ENCODE measurements at regions not wholly inside any gene's neighbourhood (a gene's known extent, or its start where the extent isn't known, plus 50 kb on each side); places are given as distances from the start of the nearest gene placed in this dataset.

DNA sequence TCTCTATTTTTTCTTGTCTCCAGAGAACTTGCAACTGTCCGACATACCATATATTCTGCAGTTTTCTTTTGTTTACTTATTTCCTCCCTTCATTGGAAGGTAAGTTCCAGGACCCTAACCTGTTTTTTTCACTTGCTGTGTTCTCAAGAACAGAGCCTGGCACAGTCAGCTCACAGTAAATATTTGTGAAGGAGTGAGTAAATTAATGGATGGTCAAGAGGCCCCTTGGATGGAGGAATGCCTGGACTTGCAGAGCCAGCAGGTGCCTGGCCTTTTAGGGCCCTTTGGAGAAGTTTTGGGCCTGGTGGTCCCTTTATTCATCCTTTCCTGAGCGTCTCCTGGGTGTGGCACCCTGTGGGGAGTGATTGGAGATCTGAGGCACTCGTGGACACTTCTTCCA is 182.1 kb upstream of the POU3F1 start:
- H3F3A ChIP-seq (ENCODE audit: insufficient read depth), result no peaks in the 10 kb centered on the region
- no peaks in the 10 kb centered on the region for H3K27me3 ChIP-seq (ENCODE audit: low read length)
- no peak overlapping the region for H3K4me2 ChIP-seq (ENCODE audit: low read depth, low read length, poor library complexity, severe bottlenecking)
- H3K9me2 ChIP-seq (replicated peaks; ENCODE audit: insufficient read depth, low read length), result no peaks in the 10 kb centered on the region
- no peaks in the 10 kb centered on the region for H3K9me3 ChIP-seq (ENCODE audit: insufficient read depth, low read length)
- no peaks in the 10 kb centered on the region for H3K36me3 ChIP-seq (ENCODE audit: low read length)
- no peak overlapping the region for H3K4me3 ChIP-seq (ENCODE audit: insufficient read depth, low read length, poor library complexity, severe bottlenecking)
- H3K9ac ChIP-seq (ENCODE audit: low read length), result no peak overlapping the region
- no peak overlapping the region for H3K27ac ChIP-seq (ENCODE audit: low read depth, low read length)
- H4K20me1 ChIP-seq (ENCODE audit: low read depth, low read length), result no peaks in the 10 kb centered on the region
- no peak for TF ChIP-seq CTCF (IDR thresholded peaks at IDR 0.05; ENCODE audit: insufficient read depth, low read length, poor library complexity, severe bottlenecking)
- TF ChIP-seq EZH2phosphoT487 (conservative IDR thresholded peaks at IDR 0.05; ENCODE audit: low read length), result no peak
- no peaks in the 10 kb centered on the region for H3K79me2 ChIP-seq (ENCODE audit: insufficient read depth, low read length)
- no peak overlapping the region for H2AFZ ChIP-seq (ENCODE audit: low read depth, low read length, severe bottlenecking)

- Histone ChIP-seq H3K36me3 (ENCODE audit: low read length) (no peaks in the 10 kb centered on the region), H3F3A (ENCODE audit: insufficient read depth) (no peaks in the 10 kb centered on the region), H3K9me2 (replicated peaks; ENCODE audit: insufficient read depth, low read length) (no peaks in the 10 kb centered on the region), H2AFZ (ENCODE audit: low read depth, low read length, severe bottlenecking) (no peak overlapping the region), H3K27ac (ENCODE audit: low read depth, low read length) (no peak overlapping the region), H3K9me3 (ENCODE audit: insufficient read depth, low read length) (no peaks in the 10 kb centered on the region), H4K20me1 (ENCODE audit: low read depth, low read length) (no peaks in the 10 kb centered on the region), H3K4me2 (ENCODE audit: low read depth, low read length, poor library complexity, severe bottlenecking) (no peak overlapping the region), H3K27me3 (ENCODE audit: low read length) (no peaks in the 10 kb centered on the region), H3K4me3 (ENCODE audit: insufficient read depth, low read length, poor library complexity, severe bottlenecking) (no peak overlapping the region), H3K9ac (ENCODE audit: low read length) (no peak overlapping the region), H3K79me2 (ENCODE audit: insufficient read depth, low read length) (no peaks in the 10 kb centered on the region)
- TF ChIP-seq EZH2phosphoT487 (conservative IDR thresholded peaks at IDR 0.05; ENCODE audit: low read length), result no peak
- no peak for TF ChIP-seq CTCF (IDR thresholded peaks at IDR 0.05; ENCODE audit: insufficient read depth, low read length, poor library complexity, severe bottlenecking)
Measured at GRCh38 chr1:38225745-38226144, 179.2 kb upstream of the POU3F1 start.

DNA sequence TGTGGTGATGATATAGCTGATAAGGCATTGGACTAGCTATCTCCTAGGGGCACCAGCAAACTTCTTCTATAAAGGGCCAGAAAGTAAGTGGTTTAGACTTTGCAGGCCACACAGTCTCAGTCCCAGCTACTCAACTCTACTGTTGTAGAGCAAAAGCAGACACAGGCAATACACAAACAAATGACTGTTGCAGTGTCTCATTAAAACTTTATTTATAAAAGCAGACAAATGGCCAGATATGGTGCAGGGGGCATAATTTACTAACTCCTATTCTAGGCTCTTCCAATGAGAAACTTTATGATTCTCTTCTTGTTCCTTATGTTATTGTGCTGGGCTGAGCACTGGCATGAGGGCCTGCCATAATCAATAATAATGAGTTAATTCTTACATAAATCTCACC is 176.8 kb upstream of the POU3F1 start:
- H3K4me3 ChIP-seq (ENCODE audit: insufficient read depth, low read length, poor library complexity, severe bottlenecking), result no peak overlapping the region
- H3K27ac ChIP-seq (ENCODE audit: low read depth, low read length), result no peak overlapping the region
- H3K36me3 ChIP-seq (ENCODE audit: low read length), result no peaks in the 10 kb centered on the region
- H3K4me2 ChIP-seq (ENCODE audit: low read depth, low read length, poor library complexity, severe bottlenecking), result no peak overlapping the region
- H3K9ac ChIP-seq (ENCODE audit: low read length), result no peak overlapping the region
- H3K9me3 ChIP-seq (ENCODE audit: insufficient read depth, low read length), result no peaks in the 10 kb centered on the region
- H4K20me1 ChIP-seq (ENCODE audit: low read depth, low read length), result no peaks in the 10 kb centered on the region
- H3F3A ChIP-seq (ENCODE audit: insufficient read depth), result no peaks in the 10 kb centered on the region
- H3K9me2 ChIP-seq (replicated peaks; ENCODE audit: insufficient read depth, low read length), result no peaks in the 10 kb centered on the region
- TF ChIP-seq EZH2phosphoT487 (conservative IDR thresholded peaks at IDR 0.05; ENCODE audit: low read length), result no peak
- no peak for TF ChIP-seq CTCF (IDR thresholded peaks at IDR 0.05; ENCODE audit: insufficient read depth, low read length, poor library complexity, severe bottlenecking)
- H2AFZ ChIP-seq (ENCODE audit: low read depth, low read length, severe bottlenecking), result no peak overlapping the region
- no peaks in the 10 kb centered on the region for H3K27me3 ChIP-seq (ENCODE audit: low read length)
- no peaks in the 10 kb centered on the region for H3K79me2 ChIP-seq (ENCODE audit: insufficient read depth, low read length)

GRCh38 chr1:38222891-38223290 is 176.3 kb upstream of the POU3F1 start:
- Histone ChIP-seq H3K9ac (ENCODE audit: low read length) (no peak overlapping the region), H3K36me3 (ENCODE audit: low read length) (no peaks in the 10 kb centered on the region), H4K20me1 (ENCODE audit: low read depth, low read length) (no peaks in the 10 kb centered on the region), H3K9me2 (replicated peaks; ENCODE audit: insufficient read depth, low read length) (no peaks in the 10 kb centered on the region), H3K9me3 (ENCODE audit: insufficient read depth, low read length) (no peaks in the 10 kb centered on the region), H3K27me3 (ENCODE audit: low read length) (no peaks in the 10 kb centered on the region), H3K4me2 (ENCODE audit: low read depth, low read length, poor library complexity, severe bottlenecking) (no peak overlapping the region), H2AFZ (ENCODE audit: low read depth, low read length, severe bottlenecking) (no peak overlapping the region), H3K27ac (ENCODE audit: low read depth, low read length) (no peak overlapping the region), H3K79me2 (ENCODE audit: insufficient read depth, low read length) (no peaks in the 10 kb centered on the region), H3F3A (ENCODE audit: insufficient read depth) (no peaks in the 10 kb centered on the region), H3K4me3 (ENCODE audit: insufficient read depth, low read length, poor library complexity, severe bottlenecking) (no peak overlapping the region)
- TF ChIP-seq EZH2phosphoT487 (conservative IDR thresholded peaks at IDR 0.05; ENCODE audit: low read length) (no peak), CTCF (IDR thresholded peaks at IDR 0.05; ENCODE audit: insufficient read depth, low read length, poor library complexity, severe bottlenecking) (no peak)
